Activated CD8-positive, alpha-beta memory T cell treated with anti-CD3 and anti-CD28 coated beads, Interleukin-2, amount 10 ng/mL, durations not matched to agents 7 days and 5 days (primary cell): ENCODE measurements at regions not wholly inside any gene's neighbourhood (a gene's known extent, or its start where the extent isn't known, plus 50 kb on each side); places are given as distances from the start of the nearest gene placed in this dataset.

Experiments
- ATAC-seq: fragments of 150-1000 bp; cut with Tn5 transposase; one replicate; pipeline ENCODE4 v1.10.0; 2021; ENCODE audit warnings: moderate library complexity
- CTCF ChIA-PET: fragments of 350-600 bp; sonication (Branson Sonifier 250); formaldehyde crosslinking; loops from one replicate; lab custom pipeline; 2021; ENCODE audit warnings: antibody characterized with exemption; lab: Charles Lee
- DNase-seq: peaks from one replicate; pipeline ENCODE4 v3.0.0-alpha.2; 2020
- H3K27ac Mint-ChIP-seq: one replicate; pipeline ENCODE4 v1.8.0; 2021; ENCODE audit warnings: mild to moderate bottlenecking, mixed read lengths
- H3K27me3 Mint-ChIP-seq: one replicate; pipeline ENCODE4 v1.8.0; 2021; ENCODE audit warnings: mixed read lengths
- H3K36me3 Mint-ChIP-seq: one replicate; pipeline ENCODE4 v1.8.0; 2021; ENCODE audit warnings: mild to moderate bottlenecking, mixed read lengths
- H3K4me1 Mint-ChIP-seq: one replicate; pipeline ENCODE4 v1.8.0; 2021; ENCODE audit warnings: mixed read lengths
- H3K4me3 Mint-ChIP-seq: one replicate; pipeline ENCODE4 v1.8.0; 2021; ENCODE audit warnings: mild to moderate bottlenecking, moderate library complexity, mixed read lengths
- H3K9me3 Mint-ChIP-seq: one replicate; pipeline ENCODE4 v1.8.0; 2022; ENCODE audit warnings: low read depth, mixed read lengths

GRCh38 chr11:115894176-115894575 is 390.0 kb upstream of the CADM1 start:
- H3K9me3 Mint-ChIP-seq: no peaks in the 10 kb centered on the region
- no peaks in the 10 kb centered on the region for H3K27me3 Mint-ChIP-seq
- no peak for ATAC-seq
- CTCF ChIA-PET: no interaction called here
- H3K4me1 Mint-ChIP-seq: no peaks in the 10 kb centered on the region
- DNase-seq: no peak
- H3K27ac Mint-ChIP-seq: no peak overlapping the region
- H3K36me3 Mint-ChIP-seq: no peaks in the 10 kb centered on the region
- no peak overlapping the region for H3K4me3 Mint-ChIP-seq

GRCh38 chr11:115893461-115894099 is 389.4 kb upstream of the CADM1 start:
- Mint-ChIP-seq H3K4me3 (no peak overlapping the region), H3K27me3 (no peaks in the 10 kb centered on the region), H3K4me1 (no peaks in the 10 kb centered on the region), H3K9me3 (no peaks in the 10 kb centered on the region), H3K36me3 (no peaks in the 10 kb centered on the region), H3K27ac (no peak overlapping the region)
- no peak for ATAC-seq
- CTCF ChIA-PET: no interaction called here
- no peak for DNase-seq

GRCh38 chr11:115892016-115892415 is 387.8 kb upstream of the CADM1 start:
- ATAC-seq (no peak), DNase-seq (no peak)
- peaks cover 2% of the 10 kb centered on the region for H3K9me3 Mint-ChIP-seq
- no peak overlapping the region for H3K27ac Mint-ChIP-seq
- no peaks in the 10 kb centered on the region for H3K4me1 Mint-ChIP-seq
- no peaks in the 10 kb centered on the region for H3K36me3 Mint-ChIP-seq
- H3K27me3 Mint-ChIP-seq: no peaks in the 10 kb centered on the region
- CTCF ChIA-PET: no interaction called here
- H3K4me3 Mint-ChIP-seq: no peak overlapping the region

GRCh38 chr11:115891581-115891980 is 387.4 kb upstream of the CADM1 start:
- CTCF ChIA-PET: no interaction called here
- Mint-ChIP-seq H3K27ac (no peak overlapping the region), H3K36me3 (no peaks in the 10 kb centered on the region), H3K4me3 (no peak overlapping the region), H3K27me3 (no peaks in the 10 kb centered on the region), H3K9me3 (peaks cover 2% of the 10 kb centered on the region), H3K4me1 (no peaks in the 10 kb centered on the region)
- DNase-seq (no peak), ATAC-seq (no peak)

GRCh38 chr11:115890500-115890899 is 386.3 kb upstream of the CADM1 start:
- DNase-seq (no peak), ATAC-seq (no peak)
- H3K9me3 Mint-ChIP-seq: peaks cover 2% of the 10 kb centered on the region
- no peaks in the 10 kb centered on the region for H3K36me3 Mint-ChIP-seq
- H3K4me3 Mint-ChIP-seq: no peak overlapping the region
- no peaks in the 10 kb centered on the region for H3K4me1 Mint-ChIP-seq
- no peak overlapping the region for H3K27ac Mint-ChIP-seq
- H3K27me3 Mint-ChIP-seq: no peaks in the 10 kb centered on the region
- CTCF ChIA-PET: no interaction called here

DNA sequence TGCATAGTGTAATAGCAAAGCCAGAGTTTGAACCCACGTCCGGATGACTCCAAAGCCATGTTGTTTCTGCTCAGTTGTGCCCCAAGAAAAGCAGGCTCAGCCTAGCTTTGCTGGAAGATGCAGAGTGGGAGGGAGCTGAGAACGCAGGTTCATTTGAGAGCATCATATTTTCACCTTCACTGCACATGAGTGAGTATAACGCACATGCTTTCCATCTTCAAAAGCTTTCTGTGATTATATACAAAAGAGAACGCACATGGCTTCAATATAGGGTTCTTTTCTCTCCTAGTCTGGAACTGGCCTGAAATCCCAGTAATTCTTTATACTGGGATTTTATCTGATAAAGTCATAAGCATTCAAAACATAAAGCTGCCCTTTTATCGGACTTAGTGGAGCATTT is 385.5 kb upstream of the CADM1 start:
- Mint-ChIP-seq H3K4me1 (no peaks in the 10 kb centered on the region), H3K9me3 (peaks cover 2% of the 10 kb centered on the region), H3K27me3 (no peaks in the 10 kb centered on the region), H3K4me3 (no peak overlapping the region), H3K27ac (no peak overlapping the region), H3K36me3 (no peaks in the 10 kb centered on the region)
- CTCF ChIA-PET: no interaction called here
- DNase-seq (no peak), ATAC-seq (no peak)

- Mint-ChIP-seq H3K27me3 (no peaks in the 10 kb centered on the region), H3K4me3 (no peak overlapping the region), H3K27ac (no peak overlapping the region), H3K36me3 (no peaks in the 10 kb centered on the region), H3K9me3 (peaks cover 2% of the 10 kb centered on the region), H3K4me1 (no peaks in the 10 kb centered on the region)
- CTCF ChIA-PET: no interaction called here
- DNase-seq (no peak), ATAC-seq (no peak)
Measured at GRCh38 chr11:115887727-115888126, 383.5 kb upstream of the CADM1 start.

DNA sequence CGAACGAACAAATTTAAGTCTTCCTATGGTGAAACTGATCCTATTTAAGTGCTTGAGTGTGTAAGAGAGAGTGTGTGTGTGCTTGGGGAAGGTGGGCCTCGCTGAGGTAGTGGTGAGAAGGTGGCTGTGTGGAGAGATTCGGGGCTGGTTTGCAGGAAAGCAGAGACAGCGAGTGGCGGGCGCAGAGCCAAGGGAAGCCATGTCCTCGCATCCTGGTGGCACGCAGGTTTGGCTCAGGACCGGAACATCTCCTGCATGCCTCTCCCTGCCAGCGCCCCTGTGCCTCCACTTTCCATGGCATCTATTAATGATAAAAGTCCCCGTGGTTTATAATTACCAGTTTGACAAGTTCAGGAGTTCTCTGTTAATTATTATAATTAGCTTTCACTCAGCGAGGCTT is 383.1 kb upstream of the CADM1 start:
- no peak overlapping the region for H3K4me3 Mint-ChIP-seq
- ATAC-seq (no peak), DNase-seq (no peak)
- H3K9me3 Mint-ChIP-seq: peaks cover 2% of the 10 kb centered on the region
- no peak overlapping the region for H3K27ac Mint-ChIP-seq
- CTCF ChIA-PET: no interaction called here
- H3K4me1 Mint-ChIP-seq: no peaks in the 10 kb centered on the region
- no peaks in the 10 kb centered on the region for H3K36me3 Mint-ChIP-seq
- H3K27me3 Mint-ChIP-seq: no peaks in the 10 kb centered on the region

- no peaks in the 10 kb centered on the region for H3K4me1 Mint-ChIP-seq
- CTCF ChIA-PET: no interaction called here
- no peak overlapping the region for H3K27ac Mint-ChIP-seq
- H3K27me3 Mint-ChIP-seq: no peaks in the 10 kb centered on the region
- no peak overlapping the region for H3K4me3 Mint-ChIP-seq
- no peaks in the 10 kb centered on the region for H3K36me3 Mint-ChIP-seq
- DNase-seq: no peak
- no peak for ATAC-seq
- H3K9me3 Mint-ChIP-seq: peaks cover 2% of the 10 kb centered on the region
Measured at GRCh38 chr11:115886422-115886733, 382.2 kb upstream of the CADM1 start.

DNA sequence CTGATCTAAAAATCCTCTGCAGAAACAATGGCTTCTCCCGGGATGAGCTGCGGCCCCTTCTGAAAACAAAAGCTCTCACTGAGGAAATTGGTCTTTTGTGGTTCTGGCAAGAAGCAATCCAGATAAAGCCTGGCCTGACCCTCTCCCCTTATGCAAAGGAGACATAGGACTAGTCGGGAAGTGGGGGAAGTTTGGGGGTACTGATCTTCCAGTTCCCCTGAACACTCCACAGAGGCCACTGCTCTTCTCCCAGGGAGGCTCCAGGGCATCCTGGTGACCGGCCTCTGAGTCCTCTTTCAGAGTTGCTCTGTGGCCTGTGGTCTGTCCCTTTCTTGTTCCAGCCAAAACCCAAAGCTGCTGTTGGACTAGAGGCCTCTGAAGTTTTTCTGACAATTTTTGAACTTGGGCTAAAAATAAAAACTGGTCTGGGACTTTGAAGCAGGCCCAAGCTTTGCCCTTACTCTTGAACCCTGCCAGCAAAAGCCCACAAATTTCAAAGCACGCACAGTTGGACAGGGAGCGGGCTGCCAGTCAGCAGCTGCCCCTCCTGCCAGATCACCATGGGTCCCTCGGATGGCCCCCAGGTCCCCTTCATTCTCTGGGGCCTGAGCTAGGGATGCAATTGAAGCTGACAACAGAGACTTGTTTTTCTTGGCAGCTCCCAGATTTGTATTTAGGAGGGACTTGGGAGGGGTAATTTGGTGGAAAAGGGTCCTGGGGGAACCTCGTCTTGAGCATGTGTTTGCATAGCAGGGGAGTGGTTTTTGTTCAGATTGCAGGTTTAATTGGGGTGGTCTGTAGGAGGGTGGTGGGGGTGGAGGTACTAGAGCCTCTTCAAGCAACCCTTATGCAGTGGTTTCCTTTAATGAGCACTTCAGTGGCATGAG is 381.6 kb upstream of the CADM1 start:
- no peak for DNase-seq
- Mint-ChIP-seq H3K9me3 (peaks cover 2% of the 10 kb centered on the region), H3K36me3 (no peaks in the 10 kb centered on the region), H3K27ac (no peak overlapping the region), H3K4me1 (no peaks in the 10 kb centered on the region), H3K27me3 (no peaks in the 10 kb centered on the region), H3K4me3 (no peak overlapping the region)
- CTCF ChIA-PET: no interaction called here
- no peak for ATAC-seq

GRCh38 chr11:115884800-115885534 is 380.8 kb upstream of the CADM1 start:
- Mint-ChIP-seq H3K4me3 (no peak overlapping the region), H3K36me3 (no peaks in the 10 kb centered on the region), H3K4me1 (no peaks in the 10 kb centered on the region), H3K9me3 (peaks cover 5% of the 10 kb centered on the region), H3K27me3 (no peaks in the 10 kb centered on the region), H3K27ac (no peak overlapping the region)
- DNase-seq (no peak), ATAC-seq (no peak)
- CTCF ChIA-PET: no interaction called here

DNA sequence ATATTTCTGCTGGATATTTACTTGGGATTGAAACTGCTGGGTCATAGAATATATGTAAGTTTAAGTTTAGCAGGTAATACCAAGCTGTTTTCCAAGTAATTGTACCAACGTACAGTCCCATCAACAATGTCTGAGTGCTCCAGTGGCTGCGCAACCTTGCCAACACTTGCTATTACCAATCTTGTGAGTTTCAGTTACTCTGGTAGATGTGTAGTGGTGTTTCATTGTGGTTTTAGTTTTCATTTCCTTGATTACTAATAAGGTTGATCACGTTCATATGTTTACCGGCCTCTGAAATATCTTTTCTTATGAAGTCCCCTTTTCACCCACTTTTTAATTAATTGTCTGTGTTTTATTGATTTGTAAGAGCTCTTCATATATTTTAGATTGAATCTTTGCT is 370.6 kb upstream of the CADM1 start:
- ATAC-seq (no peak), DNase-seq (no peak)
- Mint-ChIP-seq H3K36me3 (no peaks in the 10 kb centered on the region), H3K4me1 (peaks cover 2% of the 10 kb centered on the region), H3K9me3 (no peaks in the 10 kb centered on the region), H3K27ac (no peak overlapping the region), H3K27me3 (no peaks in the 10 kb centered on the region), H3K4me3 (no peak overlapping the region)
- CTCF ChIA-PET: no interaction called here

DNA sequence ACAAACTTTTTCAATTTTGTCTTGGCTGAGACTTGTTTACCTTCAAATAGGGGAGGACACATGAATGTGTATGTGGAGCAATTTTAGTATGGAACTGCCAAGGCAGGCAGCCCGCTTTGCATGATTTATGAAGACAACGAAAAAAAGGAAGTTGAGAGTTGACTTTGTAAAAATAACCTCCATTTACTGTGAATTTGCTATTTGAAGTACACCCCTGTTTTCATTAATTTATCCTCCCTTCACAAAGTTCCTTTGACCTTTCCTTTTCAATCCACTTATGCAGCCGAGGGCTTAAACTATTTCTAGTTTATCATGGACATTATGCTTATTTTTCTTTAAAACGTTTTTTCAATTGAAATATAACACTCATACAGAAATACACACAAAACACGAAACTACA is 369.6 kb upstream of the CADM1 start:
- Mint-ChIP-seq H3K4me3 (no peak overlapping the region), H3K27me3 (no peaks in the 10 kb centered on the region), H3K4me1 (peaks cover 7% of the 10 kb centered on the region), H3K36me3 (no peaks in the 10 kb centered on the region), H3K9me3 (no peaks in the 10 kb centered on the region), H3K27ac (no peak overlapping the region)
- DNase-seq (no peak), ATAC-seq (no peak)
- CTCF ChIA-PET: no interaction called here

- Mint-ChIP-seq H3K4me3 (no peak overlapping the region), H3K36me3 (no peaks in the 10 kb centered on the region), H3K27ac (no peak overlapping the region), H3K4me1 (peaks cover 7% of the 10 kb centered on the region), H3K27me3 (no peaks in the 10 kb centered on the region), H3K9me3 (no peaks in the 10 kb centered on the region)
- DNase-seq (no peak), ATAC-seq (no peak)
- CTCF ChIA-PET: no interaction called here
Measured at GRCh38 chr11:115872416-115872815, 368.2 kb upstream of the CADM1 start.
